GM10248 (cell line): ENCODE measurements at regions not wholly inside any gene's neighbourhood (a gene's known extent, or its start where the extent isn't known, plus 50 kb on each side); places are given as distances from the start of the nearest gene placed in this dataset.
"Not testable (repeated sequence)": the region's sequence is repeated elsewhere in the genome, so short reads cannot be mapped to it uniquely, and the experiment has no call there.

Experiments used
- CTCF ChIA-PET: fragments of 300-600 bp; sonication (Branson Sonifier 250); formaldehyde crosslinking; extraction: SDS; loops from one replicate; lab custom pipeline; 2021; ENCODE audit warnings: antibody characterized with exemption; lab: Yijun Ruan, JAX
- POLR2A ChIA-PET: fragments of 350-650 bp; sonication (Branson Sonifier 250); formaldehyde crosslinking; extraction: SDS; loops from one replicate; lab custom pipeline; 2020; ENCODE audit warnings: antibody characterized with exemption; lab: Yijun Ruan, JAX
- DNase-seq: peaks from one replicate; pipeline ENCODE4 v3.0.0; 2012; ENCODE audit errors: extremely low spot score
- CTCF ChIP-seq: IDR thresholded peaks from 2 replicates; pipeline ENCODE4 v1.5.1; 2012; ENCODE audit warnings: mild to moderate bottlenecking, low read depth; ENCODE audit errors: extremely low read depth, missing control alignments, control extremely low read depth

DNA sequence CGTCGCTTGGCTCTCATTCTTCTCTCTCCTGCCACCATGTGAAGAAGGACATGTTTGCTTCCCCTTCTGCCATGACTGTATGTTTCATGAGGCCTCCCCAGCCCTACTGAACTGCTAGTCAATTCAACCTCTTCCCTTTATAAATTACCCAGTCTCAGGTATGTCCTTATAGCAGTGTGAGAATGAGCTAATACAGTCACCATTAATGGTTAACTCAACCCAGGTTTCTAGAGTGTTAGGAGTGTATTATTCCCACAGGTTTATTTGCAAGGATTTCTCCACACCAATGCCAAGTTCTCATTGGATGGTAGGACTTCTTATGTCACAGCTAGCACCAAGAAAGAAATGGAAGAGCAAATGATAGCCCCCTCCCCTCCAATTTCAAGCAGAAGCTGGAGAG lies 71.9 kb downstream of the DYNAP start:
- TF ChIP-seq CTCF = no peak
- no peak for DNase-seq
- POLR2A ChIA-PET = no interaction called here
- CTCF ChIA-PET = interaction anchor here (1.7 to 2.4 kb wide), 2 partner anchors 8 to 218 kb away, joined by 4 to 13 read pairs; no protein-coding TSS in a partner anchor

GRCh38 chr18:54669701-54670100 lies 78.7 kb downstream of the DYNAP start:
- CTCF ChIA-PET = interaction anchor here (1.1 to 3.5 kb wide), 4 partner anchors 8 to 253 kb away, joined by 3 to 13 read pairs (median 4); no protein-coding TSS in a partner anchor
- DNase-seq, POLR2A ChIA-PET: not testable (repeated sequence)

- peak; percentile 53 for TF ChIP-seq CTCF
- DNase-seq = peak; percentile 26
- ChIA-PET CTCF (interaction anchor here (0.7 to 3.5 kb wide), 29 partner anchors 8 to 765 kb away, joined by 3 to 42 read pairs (median 3); no protein-coding TSS in a partner anchor), POLR2A (no interaction called here)
These were observed 80.3 kb downstream of the DYNAP start for GRCh38 chr18:54671291-54671881.

DNA sequence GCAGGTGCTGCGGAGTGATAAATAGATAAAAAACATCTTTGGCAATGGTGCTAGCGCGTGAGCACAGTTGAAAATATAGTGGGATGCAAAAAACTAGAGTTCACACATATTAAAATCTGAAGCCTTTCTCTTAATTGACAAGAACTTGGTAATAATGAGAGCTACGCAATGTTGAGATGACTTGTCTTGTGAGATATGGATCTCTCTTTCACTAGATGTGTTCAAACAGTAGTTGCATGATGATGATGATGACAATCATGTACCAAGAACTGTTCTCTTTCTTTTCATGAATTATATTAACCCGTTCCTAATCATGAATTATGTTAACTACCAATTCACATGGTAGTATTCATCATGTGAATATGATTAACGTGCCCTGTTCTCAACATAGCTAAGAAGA lies 81.1 kb downstream of the DYNAP start:
- POLR2A ChIA-PET = no interaction called here
- no peak for TF ChIP-seq CTCF
- CTCF ChIA-PET = interaction anchor here (0.6 to 3.5 kb wide), 21 partner anchors 7 to 766 kb away, joined by 3 to 42 read pairs (median 3); no protein-coding TSS in a partner anchor
- no peak for DNase-seq

- no peak for DNase-seq
- POLR2A ChIA-PET = no interaction called here
- TF ChIP-seq CTCF = no peak
- CTCF ChIA-PET = interaction anchor here (0.6 to 3.5 kb wide), 7 partner anchors 11 to 765 kb away, joined by 3 to 42 read pairs (median 7); no protein-coding TSS in a partner anchor
These were observed 81.9 kb downstream of the DYNAP start for GRCh38 chr18:54672846-54673475.

GRCh38 chr18:54673936-54674335 lies 82.9 kb downstream of the DYNAP start:
- TF ChIP-seq CTCF = no peak
- ChIA-PET CTCF (no interaction called here), POLR2A (no interaction called here)
- no peak for DNase-seq

- DNase-seq = no peak
- no peak for TF ChIP-seq CTCF
- ChIA-PET POLR2A (no interaction called here), CTCF (no interaction called here)
These were observed 84.0 kb downstream of the DYNAP start for GRCh38 chr18:54675076-54675475.
